ENCODE measurements at regions not wholly inside any gene's neighbourhood (a gene's known extent, or its start where the extent isn't known, plus 50 kb on each side); places are given as distances from the start of the nearest gene placed in this dataset.

- DNase-seq (ENCODE audit: low read depth): no peak
- TF ChIP-seq CTCF (conservative IDR thresholded peaks at IDR 0.05; ENCODE audit: low read depth, low read length): no peak
- no peak overlapping the region for H3K4me3 ChIP-seq (ENCODE audit: low read length)
Observed at GRCh38 chr7:131276748-131277147, 50.9 kb upstream of the MKLN1 start.
